ENCODE measurements at regions not wholly inside any gene's neighbourhood (a gene's known extent, or its start where the extent isn't known, plus 50 kb on each side); places are given as distances from the start of the nearest gene placed in this dataset.

GRCh38 chr13:109281017-109281902, 505.1 kb downstream of the IRS2 start:
- H3K4me1 ChIP-seq (ENCODE audit: control insufficient read depth, insufficient read depth, low read length): peaks cover 4% of the 10 kb centered on the region
- no peaks in the 10 kb centered on the region for H3K36me3 ChIP-seq (ENCODE audit: control insufficient read depth, insufficient read depth, low read length)
- peaks cover 3% of the 10 kb centered on the region for H3K9me3 ChIP-seq (ENCODE audit: control insufficient read depth, insufficient read depth, low read length)
- DNase-seq (ENCODE audit: low read depth in 4 of 6, low spot score in 6 of 6): peak in 2 of 6 donors; percentile 38 to 85
- no peak overlapping the region for H3K4me3 ChIP-seq (ENCODE audit: low read depth, low read length)
- WGBS (ENCODE audit: insufficient coverage): 46% methylated on average over 9 of the region's 11 CpGs
- no peaks in the 10 kb centered on the region for H3K27me3 ChIP-seq (ENCODE audit: control insufficient read depth, insufficient read depth, low read length)
- H3K27ac ChIP-seq (ENCODE audit: low read depth, low read length): no peak overlapping the region

- no peak overlapping the region for H3K4me3 ChIP-seq (ENCODE audit: low read depth, low read length)
- WGBS (ENCODE audit: insufficient coverage): 80% methylated on average over 1 of the region's 4 CpGs
- no peak for DNase-seq (ENCODE audit: low read depth in 4 of 6, low spot score in 6 of 6)
These were observed 510.1 kb downstream of the IRS2 start for GRCh38 chr13:109276261-109276660.

GRCh38 chr13:109275852-109276251, 510.5 kb downstream of the IRS2 start:
- DNase-seq (ENCODE audit: low read depth in 4 of 6, low spot score in 6 of 6): peak in 3 of 6 donors; percentile 20 to 89 (median 77)
- WGBS (ENCODE audit: insufficient coverage): 23% methylated on average over 3 of the region's 5 CpGs
- no peak overlapping the region for H3K4me3 ChIP-seq (ENCODE audit: low read depth, low read length)
- H3K36me3 ChIP-seq (ENCODE audit: control insufficient read depth, insufficient read depth, low read length): no peaks in the 10 kb centered on the region
- no peak overlapping the region for H3K27ac ChIP-seq (ENCODE audit: low read depth, low read length)
- H3K4me1 ChIP-seq (ENCODE audit: control insufficient read depth, insufficient read depth, low read length): peaks cover 4% of the 10 kb centered on the region
- no peaks in the 10 kb centered on the region for H3K27me3 ChIP-seq (ENCODE audit: control insufficient read depth, insufficient read depth, low read length)
- H3K9me3 ChIP-seq (ENCODE audit: control insufficient read depth, insufficient read depth, low read length): peaks cover under 1% of the 10 kb centered on the region

More at GRCh38 chr13:109276261-109276660, 510.1 kb downstream of the IRS2 start:
- no peaks in the 10 kb centered on the region for H3K36me3 ChIP-seq (ENCODE audit: control insufficient read depth, insufficient read depth, low read length)
- no peak overlapping the region for H3K27ac ChIP-seq (ENCODE audit: low read depth, low read length)
- no peaks in the 10 kb centered on the region for H3K27me3 ChIP-seq (ENCODE audit: control insufficient read depth, insufficient read depth, low read length)
- peaks cover 3% of the 10 kb centered on the region for H3K9me3 ChIP-seq (ENCODE audit: control insufficient read depth, insufficient read depth, low read length)
- peaks cover 4% of the 10 kb centered on the region for H3K4me1 ChIP-seq (ENCODE audit: control insufficient read depth, insufficient read depth, low read length)

- peaks cover 4% of the 10 kb centered on the region for H3K4me1 ChIP-seq (ENCODE audit: control insufficient read depth, insufficient read depth, low read length)
- no peaks in the 10 kb centered on the region for H3K27me3 ChIP-seq (ENCODE audit: control insufficient read depth, insufficient read depth, low read length)
- H3K4me3 ChIP-seq (ENCODE audit: low read depth, low read length): no peak overlapping the region
- no peaks in the 10 kb centered on the region for H3K36me3 ChIP-seq (ENCODE audit: control insufficient read depth, insufficient read depth, low read length)
- no peaks in the 10 kb centered on the region for H3K9me3 ChIP-seq (ENCODE audit: control insufficient read depth, insufficient read depth, low read length)
- WGBS (ENCODE audit: insufficient coverage): 33% methylated on average over 6 of the region's 11 CpGs
- DNase-seq (ENCODE audit: low read depth in 4 of 6, low spot score in 6 of 6): peak in 2 of 6 donors; percentile 41 to 57
- H3K27ac ChIP-seq (ENCODE audit: low read depth, low read length): no peak overlapping the region
These were observed 511.1 kb downstream of the IRS2 start for GRCh38 chr13:109275139-109275745.

- Histone ChIP-seq H3K4me3 (ENCODE audit: low read depth, low read length) (no peak overlapping the region), H3K27me3 (ENCODE audit: control insufficient read depth, insufficient read depth, low read length) (no peaks in the 10 kb centered on the region), H3K4me1 (ENCODE audit: control insufficient read depth, insufficient read depth, low read length) (peaks cover 4% of the 10 kb centered on the region), H3K36me3 (ENCODE audit: control insufficient read depth, insufficient read depth, low read length) (no peaks in the 10 kb centered on the region), H3K27ac (ENCODE audit: low read depth, low read length) (no peak overlapping the region), H3K9me3 (ENCODE audit: control insufficient read depth, insufficient read depth, low read length) (no peaks in the 10 kb centered on the region)
- WGBS (ENCODE audit: insufficient coverage): no CpG with 5 or more reads among the region's 5 CpGs
- DNase-seq (ENCODE audit: low read depth in 4 of 6, low spot score in 6 of 6): no peak
These were observed 512.1 kb downstream of the IRS2 start for GRCh38 chr13:109274188-109274821.

- H3K9me3 ChIP-seq (ENCODE audit: control insufficient read depth, insufficient read depth, low read length): no peaks in the 10 kb centered on the region
- no peaks in the 10 kb centered on the region for H3K36me3 ChIP-seq (ENCODE audit: control insufficient read depth, insufficient read depth, low read length)
- no peak overlapping the region for H3K27ac ChIP-seq (ENCODE audit: low read depth, low read length)
- no CpG with 5 or more reads among the region's 3 CpGs for WGBS (ENCODE audit: insufficient coverage)
- DNase-seq (ENCODE audit: low read depth in 4 of 6, low spot score in 6 of 6): no peak
- H3K4me3 ChIP-seq (ENCODE audit: low read depth, low read length): no peak overlapping the region
- H3K27me3 ChIP-seq (ENCODE audit: control insufficient read depth, insufficient read depth, low read length): no peaks in the 10 kb centered on the region
- H3K4me1 ChIP-seq (ENCODE audit: control insufficient read depth, insufficient read depth, low read length): peaks cover 4% of the 10 kb centered on the region
These were observed 513.0 kb downstream of the IRS2 start for GRCh38 chr13:109273326-109273751.

- H3K27ac ChIP-seq (ENCODE audit: low read depth, low read length): no peak overlapping the region
- H3K4me1 ChIP-seq (ENCODE audit: control insufficient read depth, insufficient read depth, low read length): peaks cover 4% of the 10 kb centered on the region
- no peaks in the 10 kb centered on the region for H3K9me3 ChIP-seq (ENCODE audit: control insufficient read depth, insufficient read depth, low read length)
- no peak overlapping the region for H3K4me3 ChIP-seq (ENCODE audit: low read depth, low read length)
- no peaks in the 10 kb centered on the region for H3K27me3 ChIP-seq (ENCODE audit: control insufficient read depth, insufficient read depth, low read length)
- no CpG with 5 or more reads among the region's 6 CpGs for WGBS (ENCODE audit: insufficient coverage)
- no peaks in the 10 kb centered on the region for H3K36me3 ChIP-seq (ENCODE audit: control insufficient read depth, insufficient read depth, low read length)
- no peak for DNase-seq (ENCODE audit: low read depth in 4 of 6, low spot score in 6 of 6)
These were observed 513.6 kb downstream of the IRS2 start for GRCh38 chr13:109272595-109273325.

- Histone ChIP-seq H3K4me1 (ENCODE audit: control insufficient read depth, insufficient read depth, low read length) (peaks cover 4% of the 10 kb centered on the region), H3K9me3 (ENCODE audit: control insufficient read depth, insufficient read depth, low read length) (no peaks in the 10 kb centered on the region), H3K36me3 (ENCODE audit: control insufficient read depth, insufficient read depth, low read length) (no peaks in the 10 kb centered on the region), H3K4me3 (ENCODE audit: low read depth, low read length) (no peak overlapping the region), H3K27me3 (ENCODE audit: control insufficient read depth, insufficient read depth, low read length) (no peaks in the 10 kb centered on the region), H3K27ac (ENCODE audit: low read depth, low read length) (no peak overlapping the region)
- 58% methylated on average over 4 of the region's 7 CpGs for WGBS (ENCODE audit: insufficient coverage)
- DNase-seq (ENCODE audit: low read depth in 4 of 6, low spot score in 6 of 6): peak in 1 of 6 donors; percentile 59
These were observed 514.5 kb downstream of the IRS2 start for GRCh38 chr13:109271555-109272541.
